ENCODE measurements at regions not wholly inside any gene's neighbourhood (a gene's known extent, or its start where the extent isn't known, plus 50 kb on each side); places are given as distances from the start of the nearest gene placed in this dataset.

DNA sequence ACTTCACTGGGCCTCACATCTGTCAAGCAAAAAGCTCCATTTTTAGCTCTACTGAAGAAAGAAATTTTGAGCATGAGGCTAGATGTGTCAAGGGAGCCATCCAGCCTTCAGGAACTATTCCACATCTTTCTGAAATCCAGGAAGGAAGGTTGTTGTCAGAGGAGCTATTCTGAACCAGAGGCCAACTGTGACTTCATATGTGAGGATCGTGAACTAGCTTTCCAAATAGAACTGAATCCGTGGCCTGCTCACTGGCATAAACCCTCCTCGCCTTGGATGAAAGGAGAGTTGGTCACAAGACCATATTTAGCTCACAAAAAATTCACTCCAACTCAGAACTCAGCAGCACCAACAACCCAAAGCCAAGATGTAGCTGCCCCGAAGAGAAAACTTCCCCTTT, 195.8 kb downstream of the FOXO1 start:
- peaks cover 5% of the 10 kb centered on the region for H3K27me3 Mint-ChIP-seq (ENCODE audit: insufficient read depth)
- H3K9me3 Mint-ChIP-seq, result peaks cover 6% of the 10 kb centered on the region; the same call in 1 of the 2 replicates
- no peak for DNase-seq
- peaks cover 2% of the 10 kb centered on the region for H3K4me1 Mint-ChIP-seq (ENCODE audit: low read depth)
- H3K36me3 Mint-ChIP-seq (ENCODE audit: low read depth), result no peaks in the 10 kb centered on the region; the same call in 1 of the 2 replicates
- no peak overlapping the region for H3K27ac Mint-ChIP-seq
- no peak overlapping the region for H3K4me3 Mint-ChIP-seq
- TF ChIP-seq, protein P1, sequence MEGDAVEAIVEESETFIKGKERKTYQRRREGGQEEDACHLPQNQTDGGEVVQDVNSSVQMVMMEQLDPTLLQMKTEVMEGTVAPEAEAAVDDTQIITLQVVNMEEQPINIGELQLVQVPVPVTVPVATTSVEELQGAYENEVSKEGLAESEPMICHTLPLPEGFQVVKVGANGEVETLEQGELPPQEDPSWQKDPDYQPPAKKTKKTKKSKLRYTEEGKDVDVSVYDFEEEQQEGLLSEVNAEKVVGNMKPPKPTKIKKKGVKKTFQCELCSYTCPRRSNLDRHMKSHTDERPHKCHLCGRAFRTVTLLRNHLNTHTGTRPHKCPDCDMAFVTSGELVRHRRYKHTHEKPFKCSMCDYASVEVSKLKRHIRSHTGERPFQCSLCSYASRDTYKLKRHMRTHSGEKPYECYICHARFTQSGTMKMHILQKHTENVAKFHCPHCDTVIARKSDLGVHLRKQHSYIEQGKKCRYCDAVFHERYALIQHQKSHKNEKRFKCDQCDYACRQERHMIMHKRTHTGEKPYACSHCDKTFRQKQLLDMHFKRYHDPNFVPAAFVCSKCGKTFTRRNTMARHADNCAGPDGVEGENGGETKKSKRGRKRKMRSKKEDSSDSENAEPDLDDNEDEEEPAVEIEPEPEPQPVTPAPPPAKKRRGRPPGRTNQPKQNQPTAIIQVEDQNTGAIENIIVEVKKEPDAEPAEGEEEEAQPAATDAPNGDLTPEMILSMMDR (IDR thresholded peaks at IDR 0.05), result no peak

- Mint-ChIP-seq H3K4me1 (ENCODE audit: low read depth) (peaks cover 6% of the 10 kb centered on the region), H3K36me3 (ENCODE audit: low read depth) (no peaks in the 10 kb centered on the region; the same call in 1 of the 2 replicates), H3K4me3 (no peak overlapping the region)
Observed at GRCh38 chr13:40471076-40471475, 195.4 kb downstream of the FOXO1 start.

GRCh38 chr13:40471911-40472310, 194.5 kb downstream of the FOXO1 start:
- TF ChIP-seq, protein P1 (IDR thresholded peaks at IDR 0.05), result no peak

More at GRCh38 chr13:40471076-40471475, 195.4 kb downstream of the FOXO1 start:
- TF ChIP-seq, protein P1 (IDR thresholded peaks at IDR 0.05), result no peak
- Mint-ChIP-seq H3K27me3 (ENCODE audit: insufficient read depth) (peaks cover 4% of the 10 kb centered on the region), H3K9me3 (peaks cover 6% of the 10 kb centered on the region; the same call in 1 of the 2 replicates), H3K27ac (no peak overlapping the region)
- DNase-seq, result no peak

GRCh38 chr13:40472427-40473220, 193.8 kb downstream of the FOXO1 start:
- Mint-ChIP-seq H3K27me3 (ENCODE audit: insufficient read depth) (peaks cover 6% of the 10 kb centered on the region), H3K4me3 (no peak overlapping the region), H3K9me3 (peaks cover 6% of the 10 kb centered on the region; the same call in 1 of the 2 replicates), H3K36me3 (ENCODE audit: low read depth) (no peaks in the 10 kb centered on the region; the same call in 1 of the 2 replicates), H3K4me1 (ENCODE audit: low read depth) (peaks cover 21% of the 10 kb centered on the region), H3K27ac (no peak overlapping the region)
- TF ChIP-seq, protein P1 (IDR thresholded peaks at IDR 0.05), result no peak
- DNase-seq, result no peak

More at GRCh38 chr13:40471911-40472310, 194.5 kb downstream of the FOXO1 start:
- Mint-ChIP-seq H3K9me3 (peaks cover 6% of the 10 kb centered on the region; the same call in 1 of the 2 replicates), H3K4me1 (ENCODE audit: low read depth) (peaks cover 14% of the 10 kb centered on the region), H3K27me3 (ENCODE audit: insufficient read depth) (peaks cover 4% of the 10 kb centered on the region), H3K36me3 (ENCODE audit: low read depth) (no peaks in the 10 kb centered on the region; the same call in 1 of the 2 replicates), H3K4me3 (no peak overlapping the region), H3K27ac (no peak overlapping the region)
- no peak for DNase-seq

- TF ChIP-seq, protein P1 (IDR thresholded peaks at IDR 0.05), result no peak
- peaks cover 7% of the 10 kb centered on the region for H3K27me3 Mint-ChIP-seq (ENCODE audit: insufficient read depth)
- H3K27ac Mint-ChIP-seq, result no peak overlapping the region
- no peak overlapping the region for H3K4me3 Mint-ChIP-seq
- DNase-seq, result no peak
- H3K4me1 Mint-ChIP-seq (ENCODE audit: low read depth), result peaks cover 44% of the 10 kb centered on the region
- H3K36me3 Mint-ChIP-seq (ENCODE audit: low read depth), result no peaks in the 10 kb centered on the region; the same call in 1 of the 2 replicates
- peaks cover 6% of the 10 kb centered on the region; the same call in 1 of the 2 replicates for H3K9me3 Mint-ChIP-seq
Observed at GRCh38 chr13:40475617-40476016, 190.8 kb downstream of the FOXO1 start.

Measured in HFFc6 (cell line).